ENCODE measurements at regions not wholly inside any gene's neighbourhood (a gene's known extent, or its start where the extent isn't known, plus 50 kb on each side); places are given as distances from the start of the nearest gene placed in this dataset.
A peak's percentile ranks its signal among the peaks of the same experiment; 100 is the strongest.

DNA sequence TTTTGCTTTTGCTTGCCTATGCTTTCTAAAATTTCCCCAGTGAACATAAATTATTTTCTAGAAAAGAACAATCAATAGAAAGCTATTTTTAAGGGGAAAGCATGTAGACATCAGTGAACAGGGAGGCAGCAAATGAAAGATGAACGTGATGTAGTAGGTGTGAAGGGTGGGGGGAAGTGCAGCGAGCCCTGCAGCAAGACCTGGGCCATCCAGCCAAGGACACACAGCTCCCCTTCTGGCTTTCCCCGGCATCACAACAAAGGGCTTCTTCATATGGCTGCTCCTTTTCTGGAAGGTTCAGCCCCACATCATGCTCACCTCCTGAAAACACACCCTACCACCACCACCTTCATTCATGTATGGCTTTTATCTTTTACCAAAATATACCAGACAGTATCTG lies 109.2 kb upstream of the ETS2 start:
- DNase-seq (ENCODE audit: low read depth), result no peak

GRCh38 chr21:38699048-38699447 lies 106.7 kb upstream of the ETS2 start:
- no peak for DNase-seq (ENCODE audit: low read depth)

DNA sequence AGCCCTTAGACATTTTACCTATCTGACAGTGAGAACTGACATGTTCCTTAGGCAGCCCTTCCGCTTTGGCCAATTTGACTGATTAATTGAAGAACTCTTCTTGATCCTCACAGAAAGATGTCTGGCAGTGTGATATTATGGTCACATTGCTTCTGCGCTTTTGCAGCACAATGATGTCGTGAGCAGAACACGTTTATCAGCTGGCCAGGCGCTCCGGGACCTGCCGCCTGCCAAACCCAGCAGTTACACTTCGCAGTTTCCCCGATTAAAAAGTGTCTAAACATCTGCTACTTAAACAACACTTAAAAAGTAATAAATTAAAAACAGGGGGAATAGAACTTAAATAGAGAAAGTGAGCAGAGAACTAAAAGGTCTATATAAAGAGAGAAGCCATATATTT lies 103.5 kb upstream of the ETS2 start:
- DNase-seq (ENCODE audit: low read depth), result no peak

DNA sequence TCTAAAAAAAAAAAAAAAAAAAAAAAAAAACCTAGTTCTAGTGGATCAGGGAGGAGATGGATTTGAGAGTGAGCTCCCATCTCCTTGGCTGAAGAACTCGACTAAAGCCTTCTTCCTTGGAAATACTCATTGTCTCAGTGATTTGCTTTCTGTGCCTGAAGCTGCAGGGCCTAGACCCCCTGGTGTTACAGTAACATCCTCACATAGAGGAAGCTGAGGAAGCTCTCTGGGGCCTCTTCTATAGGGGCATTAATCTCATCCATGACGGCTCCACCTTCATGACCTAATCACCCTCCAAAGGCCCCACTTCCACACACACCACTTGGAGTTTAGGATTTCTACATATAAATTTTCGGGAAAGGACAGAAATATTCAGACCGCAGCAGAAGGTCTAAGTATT lies 95.9 kb upstream of the ETS2 start:
- DNase-seq (ENCODE audit: low read depth), result no peak

DNA sequence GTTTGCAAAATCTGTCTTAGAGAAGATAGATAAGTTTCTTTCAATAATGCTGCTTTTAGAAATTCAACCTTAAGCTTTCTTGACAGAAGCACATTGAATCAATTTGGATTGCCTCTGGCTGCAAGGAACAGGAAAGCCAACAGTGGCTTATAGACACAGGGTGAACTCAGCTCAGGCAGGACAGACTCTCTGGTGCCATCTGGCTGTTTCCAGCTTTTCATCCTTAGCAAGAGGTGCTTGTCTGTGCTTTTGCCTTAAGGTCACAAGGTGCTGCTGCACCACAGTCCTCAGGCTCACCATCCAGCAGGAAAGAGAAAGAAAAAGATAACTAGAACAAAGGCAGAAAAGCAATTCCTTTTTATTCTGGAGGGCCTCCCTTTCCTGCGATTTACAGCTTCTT lies 93.7 kb upstream of the ETS2 start:
- DNase-seq (ENCODE audit: low read depth), result peak; percentile 39

DNA sequence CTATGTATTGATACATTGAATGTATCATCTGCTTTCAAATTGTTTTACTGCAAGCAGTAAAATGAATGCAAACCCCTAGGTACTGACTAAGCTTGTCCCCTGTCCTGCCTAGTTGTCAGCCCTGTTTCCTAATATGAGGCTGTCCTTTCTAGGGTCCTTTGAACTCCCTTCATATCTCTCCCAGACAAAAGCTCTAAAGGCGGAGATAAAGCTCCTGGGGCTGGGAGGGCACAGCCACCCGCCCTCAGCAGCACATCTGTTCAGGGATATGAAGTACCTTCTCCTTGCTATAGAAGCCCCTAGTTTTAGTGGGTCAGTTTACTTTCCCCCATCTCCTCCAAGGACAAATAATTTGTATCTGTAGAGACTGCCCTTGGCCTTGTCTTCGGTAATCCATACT lies 93.1 kb upstream of the ETS2 start:
- DNase-seq (ENCODE audit: low read depth), result no peak

DNA sequence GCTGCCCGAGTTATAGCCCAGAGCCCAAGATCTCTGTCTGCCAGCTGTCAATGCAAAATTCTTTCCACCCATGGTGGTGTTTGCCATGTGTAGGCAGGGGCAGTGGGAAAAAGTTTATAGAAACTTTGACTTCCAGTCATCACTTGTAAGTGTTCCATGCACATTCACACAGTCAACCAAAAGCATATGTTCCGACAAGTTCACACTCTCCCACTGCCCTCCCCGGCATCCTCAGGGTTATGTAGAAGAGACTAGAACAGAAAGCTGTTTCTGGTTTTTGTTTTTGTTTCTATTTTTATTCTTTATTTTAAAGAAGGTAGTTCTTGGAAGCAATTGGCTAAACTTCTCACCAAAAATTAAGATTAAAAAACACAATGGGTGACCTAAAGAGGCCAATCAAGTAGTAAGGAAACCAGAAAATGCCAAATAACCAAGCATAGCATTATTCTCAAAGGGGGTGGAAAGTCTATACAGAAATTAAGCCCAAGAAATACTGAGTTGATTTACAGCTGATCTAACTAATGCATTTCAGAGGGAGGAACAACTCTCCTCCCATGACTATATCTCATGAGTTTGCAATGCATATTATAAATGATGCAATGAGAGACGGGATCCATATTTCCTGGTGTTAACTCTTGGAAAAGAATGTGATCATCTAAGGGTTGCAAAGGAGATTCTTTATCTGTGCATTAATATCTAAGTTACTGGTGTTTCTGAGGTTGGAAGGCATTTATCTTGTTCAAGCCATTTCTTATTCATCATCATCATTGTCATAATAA lies 91.5 kb upstream of the ETS2 start:
- DNase-seq (ENCODE audit: low read depth), result no peak

DNA sequence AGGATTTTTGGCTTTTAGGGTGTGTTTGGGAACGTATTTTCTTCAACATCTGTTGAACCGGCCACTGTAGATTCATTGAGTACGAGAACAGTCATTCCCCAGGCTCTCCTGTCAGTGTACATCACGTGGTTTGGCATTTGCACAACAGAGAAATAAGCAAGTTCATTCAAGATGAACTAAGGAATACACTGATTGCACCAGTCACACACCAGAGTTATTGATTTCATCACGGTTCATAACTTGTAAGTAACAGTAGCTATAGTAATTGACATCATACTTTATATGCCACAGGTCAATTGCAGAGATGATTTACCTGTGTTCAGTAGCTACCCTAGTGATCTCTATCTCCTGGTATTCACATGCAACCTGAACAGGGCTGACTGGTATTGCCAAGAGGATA lies 90.7 kb upstream of the ETS2 start:
- no peak for DNase-seq (ENCODE audit: low read depth)

GRCh38 chr21:38716088-38716487 lies 89.6 kb upstream of the ETS2 start:
- DNase-seq (ENCODE audit: low read depth), result no peak

DNA sequence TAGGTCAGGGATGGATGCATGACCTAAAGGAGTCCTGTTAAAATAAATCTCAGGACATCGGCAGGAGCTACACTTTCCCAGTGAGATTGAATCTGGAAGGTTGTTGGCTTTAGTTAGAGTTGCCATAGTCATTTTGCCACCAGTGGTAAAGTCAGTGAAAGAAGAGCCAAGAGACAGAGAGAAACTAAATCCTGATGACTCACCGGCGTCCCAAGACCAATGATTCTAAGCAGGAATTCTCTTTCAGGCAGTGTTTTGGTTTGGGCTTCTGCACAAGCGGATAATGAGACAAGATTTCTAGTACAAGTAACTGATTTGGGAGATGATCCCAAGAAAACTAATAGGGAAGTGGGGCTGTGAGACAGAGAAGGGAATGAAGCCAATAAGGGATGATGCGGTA lies 88.8 kb upstream of the ETS2 start:
- DNase-seq (ENCODE audit: low read depth), result peak; percentile 49

DNA sequence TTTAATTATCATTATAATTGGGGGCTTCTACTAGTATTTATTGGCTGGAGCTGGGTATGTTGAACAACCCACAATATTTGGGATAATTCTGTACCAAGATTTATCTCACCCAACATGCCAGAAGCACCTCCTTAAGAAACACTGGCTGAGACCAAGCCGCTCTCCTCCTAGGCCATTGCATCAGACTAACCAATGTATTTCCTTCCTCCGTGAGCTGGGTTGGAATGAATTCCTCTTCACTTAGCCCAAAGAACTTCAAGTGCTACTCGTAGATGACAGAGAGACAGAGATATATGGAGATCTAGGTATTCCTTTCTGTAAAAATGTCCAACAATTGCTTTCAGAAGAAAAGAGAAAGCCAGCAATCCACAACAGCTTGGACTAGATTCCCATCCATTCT lies 87.2 kb upstream of the ETS2 start:
- no peak for DNase-seq (ENCODE audit: low read depth)

- DNase-seq (ENCODE audit: low read depth), result no peak
These were observed 85.7 kb upstream of the ETS2 start for GRCh38 chr21:38720074-38720473.

- DNase-seq (ENCODE audit: low read depth), result no peak
These were observed 84.7 kb upstream of the ETS2 start for GRCh38 chr21:38721055-38721454.

DNA sequence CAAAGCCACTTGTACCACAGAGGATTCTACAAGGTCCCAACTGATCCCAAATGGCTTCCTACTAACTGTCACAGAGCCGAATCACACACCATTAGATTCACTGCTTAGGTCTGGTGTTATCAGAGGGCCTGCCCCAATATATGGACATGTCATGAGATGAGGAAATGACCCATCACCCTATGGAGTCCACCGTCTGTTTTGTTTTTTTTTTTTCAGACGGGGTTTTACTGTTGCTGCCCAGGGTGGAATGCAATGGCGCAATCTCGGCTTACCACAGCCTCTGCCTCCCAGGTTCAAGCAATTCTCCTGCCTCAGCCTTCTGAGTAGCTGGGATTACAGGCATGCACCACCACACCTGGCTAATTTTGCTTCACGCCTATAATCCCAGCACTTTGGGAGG lies 83.8 kb upstream of the ETS2 start:
- no peak for DNase-seq (ENCODE audit: low read depth)

DNA sequence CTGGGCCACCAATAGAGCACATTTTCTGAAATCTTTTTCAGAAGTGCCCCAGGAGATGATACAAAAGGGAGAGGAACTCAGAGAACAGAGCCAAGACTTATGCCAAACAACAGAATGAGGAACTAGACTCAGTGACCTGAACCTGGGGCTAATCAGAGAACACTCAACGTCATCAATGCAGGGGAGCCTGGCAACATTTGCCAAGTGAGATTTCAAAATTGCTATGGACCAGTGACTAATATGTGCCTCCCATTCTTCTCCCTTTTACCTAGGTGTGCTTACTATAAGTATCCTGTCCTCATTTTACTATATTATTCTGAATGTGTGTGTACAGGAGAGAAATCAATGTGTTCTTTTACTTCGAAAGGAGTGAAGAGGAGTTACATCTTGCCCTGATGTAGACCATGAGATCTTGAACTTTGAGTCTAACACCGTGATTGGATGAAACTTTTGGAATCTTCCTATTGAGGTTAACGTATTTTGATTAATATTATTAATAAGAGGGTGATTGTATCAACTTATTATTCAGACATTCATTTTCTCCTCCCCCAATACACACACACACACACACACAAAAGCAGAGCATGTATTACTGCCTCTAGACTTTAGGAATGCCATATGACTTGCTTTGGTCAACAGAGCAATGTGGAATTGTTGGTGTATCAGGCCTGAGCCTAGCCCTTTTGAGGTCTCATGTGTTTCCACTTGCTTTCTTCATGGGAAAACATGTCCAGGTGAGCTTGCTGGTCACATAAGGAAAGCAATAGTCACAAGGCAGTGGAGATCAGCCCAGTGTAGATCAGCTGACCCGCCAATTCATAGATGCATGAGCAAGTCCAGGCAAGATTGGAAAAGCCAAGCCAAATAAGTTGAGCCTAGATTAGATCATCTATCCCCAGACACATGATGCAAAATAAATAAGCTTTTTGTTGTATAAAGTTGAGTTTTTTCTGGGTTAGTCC lies 80.3 kb upstream of the ETS2 start:
- no peak for DNase-seq (ENCODE audit: low read depth)

GRCh38 chr21:38726482-38726881 lies 79.2 kb upstream of the ETS2 start:
- no peak for DNase-seq (ENCODE audit: low read depth)

GRCh38 chr21:38729291-38729690 lies 76.4 kb upstream of the ETS2 start:
- DNase-seq (ENCODE audit: low read depth), result no peak

GRCh38 chr21:38729754-38730379 lies 75.9 kb upstream of the ETS2 start:
- DNase-seq (ENCODE audit: low read depth), result peak; percentile 42

DNA sequence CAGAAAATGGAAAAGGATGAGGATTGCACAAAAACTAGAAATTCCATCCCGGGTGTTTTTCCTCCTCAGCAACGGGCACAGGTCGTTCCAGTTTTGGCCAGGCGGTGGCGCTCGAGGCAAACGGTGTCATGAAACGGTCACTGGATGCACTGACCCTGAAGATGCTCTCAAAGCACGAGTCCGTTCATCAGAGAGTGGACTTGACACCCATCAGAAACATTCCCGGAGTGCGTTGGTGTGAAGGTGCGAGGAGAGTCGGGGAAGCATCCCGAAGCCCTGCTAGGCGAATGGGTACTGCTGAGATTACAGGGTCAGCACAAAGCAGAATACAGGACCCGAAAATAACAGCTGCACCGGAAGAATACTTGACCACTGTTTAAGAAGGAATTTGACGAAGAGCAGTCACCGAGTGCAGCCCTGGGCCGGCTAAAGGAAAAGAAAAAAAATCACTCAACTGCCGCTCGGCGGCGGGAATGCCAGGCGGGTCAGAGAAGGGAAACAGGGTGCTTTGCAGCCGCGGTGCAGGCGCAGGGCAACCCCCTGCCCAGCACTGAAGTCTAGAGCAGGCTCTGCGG lies 71.7 kb upstream of the ETS2 start:
- DNase-seq (ENCODE audit: low read depth), result peak; percentile 82

DNA sequence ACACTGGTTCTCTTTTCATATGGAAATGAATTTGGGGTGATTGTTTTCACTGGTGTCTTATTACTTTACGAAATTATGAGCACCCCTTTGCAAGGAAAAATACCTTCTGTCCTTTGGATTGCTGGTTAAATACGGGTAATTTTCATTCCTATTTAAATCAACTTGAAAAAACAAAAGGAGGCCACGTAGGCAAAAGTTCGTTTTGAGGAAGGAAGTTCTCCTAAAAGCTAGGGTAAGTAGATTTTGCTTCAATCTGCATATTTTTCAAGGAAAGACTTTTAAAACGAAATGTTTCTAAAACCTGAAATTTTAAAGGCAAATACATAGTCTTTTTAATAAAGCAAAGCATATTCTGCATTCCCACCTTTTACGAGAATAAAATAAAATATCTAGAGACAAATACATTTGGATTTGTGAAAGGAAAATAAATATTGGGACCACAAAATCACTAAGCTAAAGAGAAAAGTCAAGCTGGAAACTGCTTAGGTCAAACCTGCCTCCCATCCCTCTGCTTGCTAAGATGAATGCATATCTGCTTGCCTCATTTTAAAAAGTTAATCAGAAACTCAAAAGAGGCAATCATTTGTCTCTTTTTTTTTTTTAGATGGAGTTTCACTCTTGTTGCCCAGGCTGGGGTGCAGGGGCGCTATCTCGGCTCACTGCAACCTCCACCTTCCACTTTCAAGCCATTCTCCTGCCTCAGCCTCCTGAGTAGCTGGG lies 70.9 kb upstream of the ETS2 start:
- no peak for DNase-seq (ENCODE audit: low read depth)

- DNase-seq (ENCODE audit: low read depth), result no peak
These were observed 70.0 kb upstream of the ETS2 start for GRCh38 chr21:38735626-38736206.

Data from LHCN-M2 (cell line).